ENCODE measurements at regions not wholly inside any gene's neighbourhood (a gene's known extent, or its start where the extent isn't known, plus 50 kb on each side); places are given as distances from the start of the nearest gene placed in this dataset.

GRCh38 chr2:136060416-136060815 lies 57.5 kb downstream of the CXCR4 start:
- peaks cover 14% of the 10 kb centered on the region for H3K4me1 Mint-ChIP-seq
- no peak for ATAC-seq

GRCh38 chr2:136059036-136059472 lies 58.9 kb downstream of the CXCR4 start:
- DNase-seq (ENCODE audit: low spot score): no peak
- Mint-ChIP-seq H3K9me3 (peaks cover 4% of the 10 kb centered on the region), H3K27me3 (ENCODE audit: low read depth) (no peaks in the 10 kb centered on the region), H3K4me3 (no peak overlapping the region), H3K4me1 (peaks cover 13% of the 10 kb centered on the region), H3K36me3 (no peaks in the 10 kb centered on the region), H3K27ac (no peak overlapping the region)
- no peak for ATAC-seq
- ChIA-PET CTCF (no interaction called here), POLR2A (no interaction called here)
- no peak for TF ChIP-seq STAT6 (CRISPR knock-in tag; conservative IDR thresholded peaks at IDR 0.05; ENCODE audit: low read depth)
- TF ChIP-seq GRHL2 (CRISPR knock-in tag; IDR thresholded peaks at IDR 0.05; ENCODE audit: insufficient replicate concordance, severe bottlenecking): no peak
- TF ChIP-seq FOXK1 (CRISPR knock-in tag; IDR thresholded peaks at IDR 0.05): no peak
- no peak for TF ChIP-seq HMGA2 (CRISPR knock-in tag; IDR thresholded peaks at IDR 0.05)
- TF ChIP-seq E2F4 (CRISPR knock-in tag; IDR thresholded peaks at IDR 0.05; ENCODE audit: borderline replicate concordance, low read depth): no peak
- no peak for TF ChIP-seq EMX1 (CRISPR knock-in tag; IDR thresholded peaks at IDR 0.05)
- TF ChIP-seq AFF4 (CRISPR knock-in tag; IDR thresholded peaks at IDR 0.05; ENCODE audit: borderline replicate concordance): no peak
- no peak for TF ChIP-seq CBFB (CRISPR knock-in tag; IDR thresholded peaks at IDR 0.05; ENCODE audit: low read depth)
- TF ChIP-seq ZNF138 (CRISPR knock-in tag; conservative IDR thresholded peaks at IDR 0.05): no peak
- TF ChIP-seq SOX15 (CRISPR knock-in tag; IDR thresholded peaks at IDR 0.05): no peak
- TF ChIP-seq ESRRA (CRISPR knock-in tag; IDR thresholded peaks at IDR 0.05; ENCODE audit: borderline replicate concordance): no peak
- TF ChIP-seq KAT7 (CRISPR knock-in tag; IDR thresholded peaks at IDR 0.05; ENCODE audit: borderline replicate concordance): no peak
- TF ChIP-seq SMAD3 (CRISPR knock-in tag; IDR thresholded peaks at IDR 0.05; ENCODE audit: borderline replicate concordance): no peak
- TF ChIP-seq ZBTB43 (CRISPR knock-in tag; IDR thresholded peaks at IDR 0.05): no peak
- TF ChIP-seq IRF2 (CRISPR knock-in tag; IDR thresholded peaks at IDR 0.05; ENCODE audit: borderline replicate concordance, low read depth): no peak
- TF ChIP-seq RELA (CRISPR knock-in tag; IDR thresholded peaks at IDR 0.05; ENCODE audit: borderline replicate concordance): no peak

More at GRCh38 chr2:136060416-136060815, 57.5 kb downstream of the CXCR4 start:
- H3K4me3 Mint-ChIP-seq: no peak overlapping the region
- DNase-seq (ENCODE audit: low spot score): no peak
- peaks cover 4% of the 10 kb centered on the region for H3K9me3 Mint-ChIP-seq
- no peak overlapping the region for H3K27ac Mint-ChIP-seq
- no peaks in the 10 kb centered on the region for H3K36me3 Mint-ChIP-seq
- ChIA-PET CTCF (no interaction called here), POLR2A (no interaction called here)
- no peaks in the 10 kb centered on the region for H3K27me3 Mint-ChIP-seq (ENCODE audit: low read depth)
- TF ChIP-seq ESRRA (CRISPR knock-in tag; IDR thresholded peaks at IDR 0.05; ENCODE audit: borderline replicate concordance): no peak
- no peak for TF ChIP-seq ETV6 (CRISPR knock-in tag; IDR thresholded peaks at IDR 0.05)

Measured in WTC11 (cell line).